ENCODE measurements at regions not wholly inside any gene's neighbourhood (a gene's known extent, or its start where the extent isn't known, plus 50 kb on each side); places are given as distances from the start of the nearest gene placed in this dataset.

GRCh38 chr9:99400184-99400731 lies 178.2 kb downstream of the SEC61B start:
- TF ChIP-seq CTCF (conservative IDR thresholded peaks at IDR 0.05; ENCODE audit: low read length), result no peak
- no peak for TF ChIP-seq EZH2phosphoT487 (IDR thresholded peaks at IDR 0.05; ENCODE audit: borderline replicate concordance, low read depth, low read length)
